ENCODE measurements at regions not wholly inside any gene's neighbourhood (a gene's known extent, or its start where the extent isn't known, plus 50 kb on each side); places are given as distances from the start of the nearest gene placed in this dataset.

GRCh38 chr14:104353921-104354701 is 215.7 kb downstream of the KIF26A start:
- no peak for TF ChIP-seq EZH2phosphoT487 (IDR thresholded peaks at IDR 0.05; ENCODE audit: unreplicated experiment)
- TF ChIP-seq, protein P1, sequence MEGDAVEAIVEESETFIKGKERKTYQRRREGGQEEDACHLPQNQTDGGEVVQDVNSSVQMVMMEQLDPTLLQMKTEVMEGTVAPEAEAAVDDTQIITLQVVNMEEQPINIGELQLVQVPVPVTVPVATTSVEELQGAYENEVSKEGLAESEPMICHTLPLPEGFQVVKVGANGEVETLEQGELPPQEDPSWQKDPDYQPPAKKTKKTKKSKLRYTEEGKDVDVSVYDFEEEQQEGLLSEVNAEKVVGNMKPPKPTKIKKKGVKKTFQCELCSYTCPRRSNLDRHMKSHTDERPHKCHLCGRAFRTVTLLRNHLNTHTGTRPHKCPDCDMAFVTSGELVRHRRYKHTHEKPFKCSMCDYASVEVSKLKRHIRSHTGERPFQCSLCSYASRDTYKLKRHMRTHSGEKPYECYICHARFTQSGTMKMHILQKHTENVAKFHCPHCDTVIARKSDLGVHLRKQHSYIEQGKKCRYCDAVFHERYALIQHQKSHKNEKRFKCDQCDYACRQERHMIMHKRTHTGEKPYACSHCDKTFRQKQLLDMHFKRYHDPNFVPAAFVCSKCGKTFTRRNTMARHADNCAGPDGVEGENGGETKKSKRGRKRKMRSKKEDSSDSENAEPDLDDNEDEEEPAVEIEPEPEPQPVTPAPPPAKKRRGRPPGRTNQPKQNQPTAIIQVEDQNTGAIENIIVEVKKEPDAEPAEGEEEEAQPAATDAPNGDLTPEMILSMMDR (conservative IDR thresholded peaks at IDR 0.05; ENCODE audit: low read depth in 2 of 2) = no peak

Data from GM23338 (cell line).